Fibroblast of mammary gland (primary cell): ENCODE measurements at regions not wholly inside any gene's neighbourhood (a gene's known extent, or its start where the extent isn't known, plus 50 kb on each side); places are given as distances from the start of the nearest gene placed in this dataset.
A peak's percentile ranks its signal among the peaks of the same experiment; 100 is the strongest.
"Not testable (repeated sequence)": the region's sequence is repeated elsewhere in the genome, so short reads cannot be mapped to it uniquely, and the experiment has no call there.

Source experiments
- DNase-seq: peaks from one replicate; pipeline ENCODE4 v3.0.0-alpha.2; 2010; ENCODE audit warnings: low read depth
- H3K4me3 ChIP-seq: 2 replicates; pipeline ENCODE4 v1.5.1; 2011; ENCODE audit warnings: low read depth, mild to moderate bottlenecking, low read length, moderate library complexity; ENCODE audit not compliant: control insufficient read depth
- CTCF ChIP-seq: conservative IDR thresholded peaks from 2 replicates; pipeline ENCODE4 v1.5.1; 2011; ENCODE audit warnings: low read depth, low read length, inconsistent platforms; ENCODE audit not compliant: control insufficient read depth, insufficient read depth

GRCh38 chr1:186255266-186255665, 119.8 kb downstream of the TPR start:
- no peak overlapping the region for H3K4me3 ChIP-seq
- TF ChIP-seq CTCF = no peak
- no peak for DNase-seq

- no peak for TF ChIP-seq CTCF
- DNase-seq = no peak
- H3K4me3 ChIP-seq = no peak overlapping the region
These were observed 124.5 kb downstream of the TPR start for GRCh38 chr1:186250529-186250928.

GRCh38 chr1:186248608-186249007, 126.4 kb downstream of the TPR start:
- DNase-seq, H3K4me3 ChIP-seq: not testable (repeated sequence)

GRCh38 chr1:186244825-186245224, 130.2 kb downstream of the TPR start:
- no peak for DNase-seq
- TF ChIP-seq CTCF = peak; percentile 24
- no peak overlapping the region for H3K4me3 ChIP-seq
